NCI-H524 treated with DMSO at 0.1 percent for 48 hours (cell line): ENCODE measurements at regions not wholly inside any gene's neighbourhood (a gene's known extent, or its start where the extent isn't known, plus 50 kb on each side); places are given as distances from the start of the nearest gene placed in this dataset.
"Not testable (repeated sequence)": the region's sequence is repeated elsewhere in the genome, so short reads cannot be mapped to it uniquely, and the experiment has no call there.

ENCODE experiments used
- DNase-seq: peaks from one replicate; lab custom pipeline; 2025; lab: John Stamatoyannopoulos, UW

DNA sequence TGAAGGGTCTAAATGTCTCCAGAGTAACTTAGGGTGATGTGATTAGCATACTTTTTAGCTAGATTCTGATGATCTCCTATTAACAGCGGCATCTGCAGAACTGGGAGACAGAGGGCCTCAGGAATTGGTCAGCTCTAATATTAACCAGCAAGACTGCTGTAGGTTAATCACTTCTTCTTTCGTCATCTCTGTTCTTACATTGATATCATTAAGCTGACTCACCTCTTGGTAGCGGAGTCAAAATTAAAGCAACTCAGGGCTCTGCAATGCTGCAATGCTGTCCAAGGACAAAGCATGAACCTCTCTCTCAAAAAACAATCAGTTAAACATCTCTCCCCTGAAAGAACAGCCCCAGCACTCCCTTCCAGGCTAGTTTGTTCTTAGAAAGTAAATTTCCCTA, 57.5 kb upstream of the TRA2B start:
- DNase-seq, result no peak

- no peak for DNase-seq
Measured at GRCh38 chr3:185992831-185993374, 55.1 kb upstream of the TRA2B start.

GRCh38 chr3:185990995-185991394, 53.2 kb upstream of the TRA2B start:
- DNase-seq, result not testable (repeated sequence)

- DNase-seq, result no peak
Measured at GRCh38 chr3:185989511-185989910, 51.7 kb upstream of the TRA2B start.

DNA sequence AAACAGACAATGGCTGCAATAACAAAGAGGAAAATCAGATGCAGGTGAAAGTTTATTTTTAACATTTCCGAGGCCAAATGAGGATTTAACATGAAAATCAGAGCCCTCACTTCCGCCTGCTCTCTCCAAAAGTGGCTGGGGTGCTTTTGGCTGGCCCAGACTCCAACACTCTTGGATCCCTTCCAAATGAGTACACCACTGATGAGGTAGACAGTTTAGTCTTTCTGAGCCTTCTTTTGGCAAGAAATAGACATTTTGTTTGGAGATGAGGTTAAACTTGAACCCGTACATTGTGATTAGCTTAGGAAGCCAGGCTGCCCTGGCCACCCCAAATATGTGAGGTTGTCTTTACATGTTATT, 51.0 kb upstream of the TRA2B start:
- no peak for DNase-seq

GRCh38 chr3:185988080-185988815, 50.4 kb upstream of the TRA2B start:
- peak; percentile 21 for DNase-seq
